HEK293 (cell line): ENCODE measurements at regions not wholly inside any gene's neighbourhood (a gene's known extent, or its start where the extent isn't known, plus 50 kb on each side); places are given as distances from the start of the nearest gene placed in this dataset.
"Not testable (repeated sequence)": the region's sequence is repeated elsewhere in the genome, so short reads cannot be mapped to it uniquely, and the experiment has no call there.

ENCODE experiments used
- INSM2 ChIP-seq: fragments of 450-650 bp; formaldehyde crosslinking; IDR thresholded peaks from 2 replicates; pipeline ENCODE4 v1.5.1; 2016; ENCODE audit warnings: missing biosample characterization, missing genetic modification characterization
- REST ChIP-seq: fragments of 450-650 bp; formaldehyde crosslinking; IDR thresholded peaks from 2 replicates; pipeline ENCODE4 v1.5.1; 2016; ENCODE audit warnings: missing biosample characterization, missing genetic modification characterization
- SP2 ChIP-seq: fragments of 450-650 bp; formaldehyde crosslinking; IDR thresholded peaks from 2 replicates; pipeline ENCODE4 v1.5.1; 2016; ENCODE audit warnings: missing biosample characterization, missing genetic modification characterization
- WT1 ChIP-seq: fragments of 450-650 bp; formaldehyde crosslinking; IDR thresholded peaks from 2 replicates; pipeline ENCODE4 v1.5.1; 2016; ENCODE audit warnings: missing biosample characterization, missing genetic modification characterization
- ZFHX2 ChIP-seq: fragments of 450-650 bp; formaldehyde crosslinking; conservative IDR thresholded peaks from 2 replicates; pipeline ENCODE4 v1.5.1; 2016; ENCODE audit warnings: missing biosample characterization, missing genetic modification characterization
- ZNF148 ChIP-seq: fragments of 450-650 bp; formaldehyde crosslinking; IDR thresholded peaks from 2 replicates; pipeline ENCODE4 v1.5.0; 2017; ENCODE audit warnings: missing biosample characterization, missing genetic modification characterization, borderline replicate concordance
- ZNF155 ChIP-seq: fragments of 450-650 bp; formaldehyde crosslinking; IDR thresholded peaks from 2 replicates; pipeline ENCODE4 v1.5.1; 2016; ENCODE audit warnings: missing biosample characterization, missing genetic modification characterization
- ZNF555 ChIP-seq: fragments of 450-650 bp; formaldehyde crosslinking; conservative IDR thresholded peaks from 2 replicates; pipeline ENCODE4 v1.5.1; 2017; ENCODE audit warnings: missing biosample characterization, mild to moderate bottlenecking, missing genetic modification characterization, inconsistent platforms
- TF ChIP-seq, protein P1 (sequence below): fragments of 450-650 bp; formaldehyde crosslinking; IDR thresholded peaks from 2 replicates; pipeline ENCODE4 v1.5.1; 2016; ENCODE audit warnings: missing biosample characterization, missing genetic modification characterization
- TF ChIP-seq, protein P2 (sequence below): fragments of 450-650 bp; formaldehyde crosslinking; IDR thresholded peaks from 2 replicates; pipeline ENCODE4 v1.5.1; 2016; ENCODE audit warnings: missing biosample characterization, missing genetic modification characterization, borderline replicate concordance
- TF ChIP-seq, protein P3 (sequence below): fragments of 450-650 bp; formaldehyde crosslinking; optimal IDR thresholded peaks from 2 replicates; pipeline ENCODE3; 2016; ENCODE audit warnings: missing biosample characterization, mild to moderate bottlenecking, missing genetic modification characterization
- TF ChIP-seq, protein P4 (sequence below): fragments of 450-650 bp; formaldehyde crosslinking; conservative IDR thresholded peaks from 2 replicates; pipeline ENCODE4 v1.5.1; 2016; ENCODE audit warnings: low read depth, missing biosample characterization, missing genetic modification characterization

- not testable (repeated sequence) for TF ChIP-seq ZNF148 (tag by site-specific recombination); SP2 (tag by site-specific recombination); WT1 (tag by site-specific recombination); INSM2 (tag by site-specific recombination); REST (tag by site-specific recombination); ZFHX2 (tag by site-specific recombination); ZNF555 (tag by site-specific recombination); ZNF155
- TF ChIP-seq, protein P1, sequence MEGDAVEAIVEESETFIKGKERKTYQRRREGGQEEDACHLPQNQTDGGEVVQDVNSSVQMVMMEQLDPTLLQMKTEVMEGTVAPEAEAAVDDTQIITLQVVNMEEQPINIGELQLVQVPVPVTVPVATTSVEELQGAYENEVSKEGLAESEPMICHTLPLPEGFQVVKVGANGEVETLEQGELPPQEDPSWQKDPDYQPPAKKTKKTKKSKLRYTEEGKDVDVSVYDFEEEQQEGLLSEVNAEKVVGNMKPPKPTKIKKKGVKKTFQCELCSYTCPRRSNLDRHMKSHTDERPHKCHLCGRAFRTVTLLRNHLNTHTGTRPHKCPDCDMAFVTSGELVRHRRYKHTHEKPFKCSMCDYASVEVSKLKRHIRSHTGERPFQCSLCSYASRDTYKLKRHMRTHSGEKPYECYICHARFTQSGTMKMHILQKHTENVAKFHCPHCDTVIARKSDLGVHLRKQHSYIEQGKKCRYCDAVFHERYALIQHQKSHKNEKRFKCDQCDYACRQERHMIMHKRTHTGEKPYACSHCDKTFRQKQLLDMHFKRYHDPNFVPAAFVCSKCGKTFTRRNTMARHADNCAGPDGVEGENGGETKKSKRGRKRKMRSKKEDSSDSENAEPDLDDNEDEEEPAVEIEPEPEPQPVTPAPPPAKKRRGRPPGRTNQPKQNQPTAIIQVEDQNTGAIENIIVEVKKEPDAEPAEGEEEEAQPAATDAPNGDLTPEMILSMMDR (tag by site-specific recombination) = not testable (repeated sequence)
- TF ChIP-seq, protein P2, sequence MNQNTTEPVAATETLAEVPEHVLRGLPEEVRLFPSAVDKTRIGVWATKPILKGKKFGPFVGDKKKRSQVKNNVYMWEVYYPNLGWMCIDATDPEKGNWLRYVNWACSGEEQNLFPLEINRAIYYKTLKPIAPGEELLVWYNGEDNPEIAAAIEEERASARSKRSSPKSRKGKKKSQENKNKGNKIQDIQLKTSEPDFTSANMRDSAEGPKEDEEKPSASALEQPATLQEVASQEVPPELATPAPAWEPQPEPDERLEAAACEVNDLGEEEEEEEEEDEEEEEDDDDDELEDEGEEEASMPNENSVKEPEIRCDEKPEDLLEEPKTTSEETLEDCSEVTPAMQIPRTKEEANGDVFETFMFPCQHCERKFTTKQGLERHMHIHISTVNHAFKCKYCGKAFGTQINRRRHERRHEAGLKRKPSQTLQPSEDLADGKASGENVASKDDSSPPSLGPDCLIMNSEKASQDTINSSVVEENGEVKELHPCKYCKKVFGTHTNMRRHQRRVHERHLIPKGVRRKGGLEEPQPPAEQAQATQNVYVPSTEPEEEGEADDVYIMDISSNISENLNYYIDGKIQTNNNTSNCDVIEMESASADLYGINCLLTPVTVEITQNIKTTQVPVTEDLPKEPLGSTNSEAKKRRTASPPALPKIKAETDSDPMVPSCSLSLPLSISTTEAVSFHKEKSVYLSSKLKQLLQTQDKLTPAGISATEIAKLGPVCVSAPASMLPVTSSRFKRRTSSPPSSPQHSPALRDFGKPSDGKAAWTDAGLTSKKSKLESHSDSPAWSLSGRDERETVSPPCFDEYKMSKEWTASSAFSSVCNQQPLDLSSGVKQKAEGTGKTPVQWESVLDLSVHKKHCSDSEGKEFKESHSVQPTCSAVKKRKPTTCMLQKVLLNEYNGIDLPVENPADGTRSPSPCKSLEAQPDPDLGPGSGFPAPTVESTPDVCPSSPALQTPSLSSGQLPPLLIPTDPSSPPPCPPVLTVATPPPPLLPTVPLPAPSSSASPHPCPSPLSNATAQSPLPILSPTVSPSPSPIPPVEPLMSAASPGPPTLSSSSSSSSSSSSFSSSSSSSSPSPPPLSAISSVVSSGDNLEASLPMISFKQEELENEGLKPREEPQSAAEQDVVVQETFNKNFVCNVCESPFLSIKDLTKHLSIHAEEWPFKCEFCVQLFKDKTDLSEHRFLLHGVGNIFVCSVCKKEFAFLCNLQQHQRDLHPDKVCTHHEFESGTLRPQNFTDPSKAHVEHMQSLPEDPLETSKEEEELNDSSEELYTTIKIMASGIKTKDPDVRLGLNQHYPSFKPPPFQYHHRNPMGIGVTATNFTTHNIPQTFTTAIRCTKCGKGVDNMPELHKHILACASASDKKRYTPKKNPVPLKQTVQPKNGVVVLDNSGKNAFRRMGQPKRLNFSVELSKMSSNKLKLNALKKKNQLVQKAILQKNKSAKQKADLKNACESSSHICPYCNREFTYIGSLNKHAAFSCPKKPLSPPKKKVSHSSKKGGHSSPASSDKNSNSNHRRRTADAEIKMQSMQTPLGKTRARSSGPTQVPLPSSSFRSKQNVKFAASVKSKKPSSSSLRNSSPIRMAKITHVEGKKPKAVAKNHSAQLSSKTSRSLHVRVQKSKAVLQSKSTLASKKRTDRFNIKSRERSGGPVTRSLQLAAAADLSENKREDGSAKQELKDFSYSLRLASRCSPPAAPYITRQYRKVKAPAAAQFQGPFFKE (tag by site-specific recombination) = not testable (repeated sequence)
- TF ChIP-seq, protein P3, sequence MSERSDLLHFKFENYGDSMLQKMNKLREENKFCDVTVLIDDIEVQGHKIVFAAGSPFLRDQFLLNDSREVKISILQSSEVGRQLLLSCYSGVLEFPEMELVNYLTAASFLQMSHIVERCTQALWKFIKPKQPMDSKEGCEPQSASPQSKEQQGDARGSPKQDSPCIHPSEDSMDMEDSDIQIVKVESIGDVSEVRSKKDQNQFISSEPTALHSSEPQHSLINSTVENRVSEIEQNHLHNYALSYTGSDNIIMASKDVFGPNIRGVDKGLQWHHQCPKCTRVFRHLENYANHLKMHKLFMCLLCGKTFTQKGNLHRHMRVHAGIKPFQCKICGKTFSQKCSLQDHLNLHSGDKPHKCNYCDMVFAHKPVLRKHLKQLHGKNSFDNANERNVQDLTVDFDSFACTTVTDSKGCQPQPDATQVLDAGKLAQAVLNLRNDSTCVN (tag by site-specific recombination) = not testable (repeated sequence)
- TF ChIP-seq, protein P4, sequence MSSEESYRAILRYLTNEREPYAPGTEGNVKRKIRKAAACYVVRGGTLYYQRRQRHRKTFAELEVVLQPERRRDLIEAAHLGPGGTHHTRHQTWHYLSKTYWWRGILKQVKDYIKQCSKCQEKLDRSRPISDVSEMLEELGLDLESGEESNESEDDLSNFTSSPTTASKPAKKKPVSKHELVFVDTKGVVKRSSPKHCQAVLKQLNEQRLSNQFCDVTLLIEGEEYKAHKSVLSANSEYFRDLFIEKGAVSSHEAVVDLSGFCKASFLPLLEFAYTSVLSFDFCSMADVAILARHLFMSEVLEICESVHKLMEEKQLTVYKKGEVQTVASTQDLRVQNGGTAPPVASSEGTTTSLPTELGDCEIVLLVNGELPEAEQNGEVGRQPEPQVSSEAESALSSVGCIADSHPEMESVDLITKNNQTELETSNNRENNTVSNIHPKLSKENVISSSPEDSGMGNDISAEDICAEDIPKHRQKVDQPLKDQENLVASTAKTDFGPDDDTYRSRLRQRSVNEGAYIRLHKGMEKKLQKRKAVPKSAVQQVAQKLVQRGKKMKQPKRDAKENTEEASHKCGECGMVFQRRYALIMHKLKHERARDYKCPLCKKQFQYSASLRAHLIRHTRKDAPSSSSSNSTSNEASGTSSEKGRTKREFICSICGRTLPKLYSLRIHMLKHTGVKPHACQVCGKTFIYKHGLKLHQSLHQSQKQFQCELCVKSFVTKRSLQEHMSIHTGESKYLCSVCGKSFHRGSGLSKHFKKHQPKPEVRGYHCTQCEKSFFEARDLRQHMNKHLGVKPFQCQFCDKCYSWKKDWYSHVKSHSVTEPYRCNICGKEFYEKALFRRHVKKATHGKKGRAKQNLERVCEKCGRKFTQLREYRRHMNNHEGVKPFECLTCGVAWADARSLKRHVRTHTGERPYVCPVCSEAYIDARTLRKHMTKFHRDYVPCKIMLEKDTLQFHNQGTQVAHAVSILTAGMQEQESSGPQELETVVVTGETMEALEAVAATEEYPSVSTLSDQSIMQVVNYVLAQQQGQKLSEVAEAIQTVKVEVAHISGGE (tag by site-specific recombination) = not testable (repeated sequence)
Measured at GRCh38 chr5:92132294-92132908, 749.3 kb upstream of the ARRDC3 start.
